ENCODE measurements at regions not wholly inside any gene's neighbourhood (a gene's known extent, or its start where the extent isn't known, plus 50 kb on each side); places are given as distances from the start of the nearest gene placed in this dataset.

DNA sequence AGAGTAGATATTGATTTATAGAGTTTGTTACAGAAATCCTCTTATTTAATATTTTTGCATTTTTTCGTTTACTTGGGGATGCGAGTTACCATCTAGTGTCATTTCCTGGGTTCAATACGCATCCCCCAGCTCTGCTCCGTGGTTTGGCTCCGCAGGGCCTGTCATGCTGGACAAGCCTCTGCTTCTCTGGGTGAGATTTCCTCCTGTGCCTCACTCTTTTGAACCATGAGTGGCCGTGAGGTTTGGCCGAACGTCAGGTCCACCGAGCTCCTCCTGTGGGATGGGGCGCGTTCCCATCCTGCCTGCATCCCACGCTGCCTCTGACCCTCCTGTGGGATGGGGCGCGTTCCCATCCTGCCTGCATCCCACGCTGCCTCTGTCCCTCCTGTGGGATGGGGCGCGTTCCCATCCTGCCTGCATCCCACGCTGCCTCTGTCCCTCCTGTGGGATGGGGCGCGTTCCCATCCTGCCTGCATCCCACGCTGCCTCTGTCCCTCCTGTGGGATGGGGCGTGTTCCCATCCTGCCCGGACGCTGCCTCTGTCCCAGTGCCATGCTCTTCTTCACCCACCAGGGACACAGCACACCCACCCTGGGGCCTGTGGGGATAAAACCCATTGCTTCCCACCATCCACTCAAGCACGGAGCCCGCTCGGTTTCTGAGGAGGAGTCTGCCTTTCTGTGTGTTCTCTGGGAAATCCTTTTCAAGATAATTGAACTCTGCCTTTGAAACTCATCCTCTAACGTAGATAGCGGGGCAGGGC, 506.8 kb downstream of the BRD1 start:
- H3K9ac ChIP-seq (ENCODE audit: low read length) = no peak overlapping the region
- intact Hi-C loops (cut with micrococcal nuclease) = no loop called here
- ATAC-seq (no peak), DNase-seq (ENCODE audit: low read depth, low spot score) (no peak)
- H3K4me3 ChIP-seq (replicated peaks in 1 of 2; ENCODE audit: low read depth in 1 of 2, low read length in 2 of 2) = no peak overlapping the region
- ChIA-PET POLR2A (no interaction called here), RAD21 (ENCODE audit: low non-redundant PET in 1 of 2, low total read pairs in 2 of 2, uncharacterized antibody in 2 of 2, unreplicated experiment in 2 of 2) (no interaction called here), CTCF (no interaction called here)
- no TSS peak for BruUV-seq (replicated peaks)
- H3K79me2 ChIP-seq (ENCODE audit: insufficient read depth, low read length) = no peaks in the 10 kb centered on the region
- no peaks in the 10 kb centered on the region for H3K36me3 ChIP-seq (ENCODE audit: control insufficient read depth in 1 of 2, insufficient read depth in 2 of 2, low read length in 2 of 2)
- H3K27ac ChIP-seq (ENCODE audit: low read depth, low read length) = no peak overlapping the region
- H4K20me1 ChIP-seq (ENCODE audit: insufficient read depth) = no peaks in the 10 kb centered on the region
- H2AFZ ChIP-seq (ENCODE audit: low read depth, low read length, poor library complexity, severe bottlenecking) = no peak overlapping the region
- H3K9me3 ChIP-seq (ENCODE audit: control insufficient read depth in 1 of 2, insufficient read depth in 1 of 2, low read depth in 1 of 2, low read length in 2 of 2) = no peaks in the 10 kb centered on the region
- H3K9me2 ChIP-seq (ENCODE audit: insufficient read depth) = no peaks in the 10 kb centered on the region
- H3K4me1 ChIP-seq (ENCODE audit: control insufficient read depth in 1 of 2, insufficient read depth in 2 of 2, low read length in 2 of 2) = no peaks in the 10 kb centered on the region
- peaks cover 62% of the 10 kb centered on the region for H3K27me3 ChIP-seq (ENCODE audit: insufficient read depth, low read length)
- no peak overlapping the region for H3K4me2 ChIP-seq (ENCODE audit: low read length)
- TF ChIP-seq REST (IDR thresholded peaks at IDR 0.05; ENCODE audit: low read depth) (no peak), ELF1 (IDR thresholded peaks at IDR 0.05; ENCODE audit: borderline replicate concordance, low read depth) (no peak), YY1 (IDR thresholded peaks at IDR 0.05; ENCODE audit: extremely low read depth, insufficient replicate concordance, low read depth, low read length) (no peak), EGR1 (IDR thresholded peaks at IDR 0.05; ENCODE audit: low read depth) (no peak), RAD21 (IDR thresholded peaks at IDR 0.05; ENCODE audit: low read depth) (no peak), JUND (IDR thresholded peaks at IDR 0.05) (no peak)
